ENCODE measurements at regions not wholly inside any gene's neighbourhood (a gene's known extent, or its start where the extent isn't known, plus 50 kb on each side); places are given as distances from the start of the nearest gene placed in this dataset.
"Not testable (repeated sequence)": the region's sequence is repeated elsewhere in the genome, so short reads cannot be mapped to it uniquely, and the experiment has no call there.

DNA sequence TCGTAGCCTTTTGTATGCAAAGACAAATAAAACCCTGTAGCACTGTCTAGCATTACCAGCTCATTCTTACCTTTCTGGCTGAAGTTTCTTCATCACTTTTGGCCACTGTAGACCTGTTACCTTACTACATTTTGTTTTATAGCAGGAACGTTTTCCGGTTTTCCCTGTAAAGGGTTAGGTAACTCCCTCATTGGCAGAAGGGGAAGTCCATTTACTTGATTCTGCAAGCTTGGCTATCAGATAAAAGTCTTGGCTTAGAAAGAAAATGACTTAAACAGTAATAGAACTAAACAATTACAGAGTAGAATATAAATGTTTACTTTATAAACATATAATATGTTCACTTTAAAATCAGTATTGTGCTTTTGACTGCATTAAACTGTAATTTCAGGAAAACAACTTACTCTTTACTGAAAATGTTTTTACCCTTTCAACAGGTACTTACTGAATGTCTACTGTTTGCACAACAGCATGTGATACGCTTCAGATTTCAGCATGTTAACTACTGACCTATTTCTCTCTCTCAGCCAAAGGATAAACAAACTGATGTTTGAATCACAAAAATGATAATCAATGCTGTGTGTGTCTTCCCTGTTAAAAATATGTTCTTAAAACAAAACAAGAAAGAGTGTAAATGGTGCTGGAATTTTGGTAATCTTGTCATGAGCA, 67.1 kb downstream of the OTUD1 start:
- Histone ChIP-seq H3F3A (ENCODE audit: low read depth) (no peaks in the 10 kb centered on the region), H3K9me3 (ENCODE audit: insufficient read depth, low read depth, low read length) (no peaks in the 10 kb centered on the region), H3K27me3 (ENCODE audit: insufficient read depth, low read length, poor library complexity, severe bottlenecking) (no peaks in the 10 kb centered on the region), H3K9ac (ENCODE audit: low read depth, low read length, poor library complexity, severe bottlenecking) (no peak overlapping the region), H3K36me3 (ENCODE audit: insufficient read depth, low read length) (no peaks in the 10 kb centered on the region), H3K4me2 (ENCODE audit: low read depth, low read length, poor library complexity, severe bottlenecking) (no peak overlapping the region), H3K4me3 (ENCODE audit: low read length, poor library complexity, severe bottlenecking) (no peak overlapping the region), H3K4me1 (ENCODE audit: insufficient read depth, low read length, poor library complexity, severe bottlenecking) (no peaks in the 10 kb centered on the region), H3K79me2 (ENCODE audit: insufficient read depth, low read length) (no peaks in the 10 kb centered on the region), H3K9me2 (replicated peaks; ENCODE audit: low read depth, low read length) (no peaks in the 10 kb centered on the region), H2AFZ (ENCODE audit: low read length) (no peak overlapping the region), H4K20me1 (ENCODE audit: insufficient read depth, low read length, poor library complexity, severe bottlenecking) (no peaks in the 10 kb centered on the region)
- TF ChIP-seq, protein P1, sequence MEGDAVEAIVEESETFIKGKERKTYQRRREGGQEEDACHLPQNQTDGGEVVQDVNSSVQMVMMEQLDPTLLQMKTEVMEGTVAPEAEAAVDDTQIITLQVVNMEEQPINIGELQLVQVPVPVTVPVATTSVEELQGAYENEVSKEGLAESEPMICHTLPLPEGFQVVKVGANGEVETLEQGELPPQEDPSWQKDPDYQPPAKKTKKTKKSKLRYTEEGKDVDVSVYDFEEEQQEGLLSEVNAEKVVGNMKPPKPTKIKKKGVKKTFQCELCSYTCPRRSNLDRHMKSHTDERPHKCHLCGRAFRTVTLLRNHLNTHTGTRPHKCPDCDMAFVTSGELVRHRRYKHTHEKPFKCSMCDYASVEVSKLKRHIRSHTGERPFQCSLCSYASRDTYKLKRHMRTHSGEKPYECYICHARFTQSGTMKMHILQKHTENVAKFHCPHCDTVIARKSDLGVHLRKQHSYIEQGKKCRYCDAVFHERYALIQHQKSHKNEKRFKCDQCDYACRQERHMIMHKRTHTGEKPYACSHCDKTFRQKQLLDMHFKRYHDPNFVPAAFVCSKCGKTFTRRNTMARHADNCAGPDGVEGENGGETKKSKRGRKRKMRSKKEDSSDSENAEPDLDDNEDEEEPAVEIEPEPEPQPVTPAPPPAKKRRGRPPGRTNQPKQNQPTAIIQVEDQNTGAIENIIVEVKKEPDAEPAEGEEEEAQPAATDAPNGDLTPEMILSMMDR (conservative IDR thresholded peaks at IDR 0.05; ENCODE audit: low read length) = no peak
- TF ChIP-seq EZH2phosphoT487 (IDR thresholded peaks at IDR 0.05; ENCODE audit: borderline replicate concordance) = no peak

DNA sequence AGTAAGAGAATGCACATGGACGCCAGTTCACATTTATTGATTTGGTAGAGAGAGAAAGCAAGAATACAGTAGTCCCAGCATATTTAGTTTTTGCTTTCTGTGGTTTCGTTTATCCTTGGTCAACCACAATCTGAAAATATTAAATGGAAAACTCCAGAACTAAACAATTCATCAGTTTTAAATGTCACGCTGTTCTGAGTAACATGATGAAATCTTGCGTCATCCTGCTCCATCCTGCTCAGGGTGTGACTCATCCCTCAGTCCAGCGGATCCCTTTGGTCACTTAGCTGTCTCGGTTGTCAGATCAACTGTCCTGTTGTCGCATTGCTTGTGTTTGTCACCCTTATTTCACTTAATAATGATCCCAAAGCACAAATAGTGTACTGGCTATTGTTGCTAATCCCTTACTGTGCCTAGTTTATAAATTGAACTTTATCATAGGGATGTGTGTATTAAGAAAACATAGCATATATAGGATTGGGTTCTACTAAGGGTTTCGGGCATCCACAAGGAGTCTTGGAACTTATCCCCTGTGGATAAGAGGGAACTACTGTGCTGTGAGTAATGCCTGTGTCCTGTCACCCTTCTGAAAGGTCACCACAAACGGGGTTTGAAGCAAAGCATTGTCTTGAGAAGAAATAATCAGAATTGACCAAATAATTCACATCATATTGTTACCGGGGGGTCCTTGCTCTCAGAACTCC, 73.6 kb downstream of the OTUD1 start:
- no peaks in the 10 kb centered on the region for H3K9me2 ChIP-seq (replicated peaks; ENCODE audit: low read depth, low read length)
- no peaks in the 10 kb centered on the region for H3F3A ChIP-seq (ENCODE audit: low read depth)
- no peak overlapping the region for H2AFZ ChIP-seq (ENCODE audit: low read length)
- no peak overlapping the region for H3K9ac ChIP-seq (ENCODE audit: low read depth, low read length, poor library complexity, severe bottlenecking)
- no peak overlapping the region for H3K4me3 ChIP-seq (ENCODE audit: low read length, poor library complexity, severe bottlenecking)
- H3K27me3 ChIP-seq (ENCODE audit: insufficient read depth, low read length, poor library complexity, severe bottlenecking) = no peaks in the 10 kb centered on the region
- no peaks in the 10 kb centered on the region for H3K36me3 ChIP-seq (ENCODE audit: insufficient read depth, low read length)
- no peaks in the 10 kb centered on the region for H3K4me1 ChIP-seq (ENCODE audit: insufficient read depth, low read length, poor library complexity, severe bottlenecking)
- TF ChIP-seq, protein P1 (conservative IDR thresholded peaks at IDR 0.05; ENCODE audit: low read length) = no peak
- no peak for TF ChIP-seq EZH2phosphoT487 (IDR thresholded peaks at IDR 0.05; ENCODE audit: borderline replicate concordance)
- H3K79me2 ChIP-seq (ENCODE audit: insufficient read depth, low read length) = no peaks in the 10 kb centered on the region
- no peaks in the 10 kb centered on the region for H4K20me1 ChIP-seq (ENCODE audit: insufficient read depth, low read length, poor library complexity, severe bottlenecking)
- H3K4me2 ChIP-seq (ENCODE audit: low read depth, low read length, poor library complexity, severe bottlenecking) = no peak overlapping the region
- no peaks in the 10 kb centered on the region for H3K9me3 ChIP-seq (ENCODE audit: insufficient read depth, low read depth, low read length)

DNA sequence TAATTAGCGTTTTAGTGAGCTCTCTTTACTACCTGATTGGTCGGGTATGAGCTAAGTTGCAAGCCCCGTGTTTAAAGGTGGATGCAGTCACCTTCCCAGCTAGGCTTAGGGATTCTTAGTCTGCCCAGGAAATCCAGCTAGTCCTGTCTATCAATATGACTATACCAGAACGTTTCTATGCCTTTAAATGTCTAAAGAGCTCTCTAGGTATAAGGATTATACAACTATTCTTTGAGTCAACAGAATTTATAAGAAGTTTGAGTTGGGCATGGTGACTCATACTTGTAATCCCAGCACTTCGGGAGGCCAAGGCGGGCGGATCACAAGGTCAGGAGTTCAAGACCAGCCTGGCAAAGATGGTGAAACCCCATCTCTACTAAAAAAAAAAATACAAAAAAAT, 74.7 kb downstream of the OTUD1 start:
- not testable (repeated sequence) for H3K4me1 ChIP-seq (ENCODE audit: insufficient read depth, low read length, poor library complexity, severe bottlenecking)

DNA sequence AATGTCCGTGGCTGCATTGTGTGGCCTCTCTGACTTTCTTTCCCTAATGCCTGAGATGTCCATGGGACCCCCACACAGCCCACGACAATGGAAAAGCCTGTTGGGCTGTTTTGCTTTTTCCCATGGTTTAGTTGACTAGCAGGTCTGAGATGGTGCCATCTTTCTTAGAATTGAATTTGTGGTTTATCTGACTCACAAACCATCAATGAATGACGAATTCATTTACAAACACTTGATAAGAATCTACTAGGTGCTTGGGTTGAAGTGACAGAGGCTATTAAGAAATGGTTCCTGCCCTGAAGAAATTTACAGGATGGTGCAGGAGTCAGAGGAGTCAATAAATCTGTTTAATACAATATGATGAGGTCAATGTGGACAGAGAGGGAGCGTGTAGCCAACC, 75.4 kb downstream of the OTUD1 start:
- no peaks in the 10 kb centered on the region for H3K4me1 ChIP-seq (ENCODE audit: insufficient read depth, low read length, poor library complexity, severe bottlenecking)
- no peaks in the 10 kb centered on the region for H3K27me3 ChIP-seq (ENCODE audit: insufficient read depth, low read length, poor library complexity, severe bottlenecking)
- no peak overlapping the region for H3K4me2 ChIP-seq (ENCODE audit: low read depth, low read length, poor library complexity, severe bottlenecking)

More for the DNA sequence above, 74.7 kb downstream of the OTUD1 start:
- not testable (repeated sequence) for H3K27me3 ChIP-seq (ENCODE audit: insufficient read depth, low read length, poor library complexity, severe bottlenecking); H3K4me3 ChIP-seq (ENCODE audit: low read length, poor library complexity, severe bottlenecking); H3K36me3 ChIP-seq (ENCODE audit: insufficient read depth, low read length); H3K9ac ChIP-seq (ENCODE audit: low read depth, low read length, poor library complexity, severe bottlenecking); H3K9me2 ChIP-seq (replicated peaks; ENCODE audit: low read depth, low read length); H3K9me3 ChIP-seq (ENCODE audit: insufficient read depth, low read depth, low read length); H4K20me1 ChIP-seq (ENCODE audit: insufficient read depth, low read length, poor library complexity, severe bottlenecking); H3F3A ChIP-seq (ENCODE audit: low read depth); H2AFZ ChIP-seq (ENCODE audit: low read length); H3K79me2 ChIP-seq (ENCODE audit: insufficient read depth, low read length); H3K4me2 ChIP-seq (ENCODE audit: low read depth, low read length, poor library complexity, severe bottlenecking)

More for the DNA sequence above, 75.4 kb downstream of the OTUD1 start:
- TF ChIP-seq EZH2phosphoT487 (IDR thresholded peaks at IDR 0.05; ENCODE audit: borderline replicate concordance) = no peak
- TF ChIP-seq, protein P1 (conservative IDR thresholded peaks at IDR 0.05; ENCODE audit: low read length) = no peak
- H3K4me3 ChIP-seq (ENCODE audit: low read length, poor library complexity, severe bottlenecking) = no peak overlapping the region
- H3K36me3 ChIP-seq (ENCODE audit: insufficient read depth, low read length) = no peaks in the 10 kb centered on the region
- no peak overlapping the region for H2AFZ ChIP-seq (ENCODE audit: low read length)
- H3K9me3 ChIP-seq (ENCODE audit: insufficient read depth, low read depth, low read length) = no peaks in the 10 kb centered on the region
- H3K79me2 ChIP-seq (ENCODE audit: insufficient read depth, low read length) = no peaks in the 10 kb centered on the region
- H3K9ac ChIP-seq (ENCODE audit: low read depth, low read length, poor library complexity, severe bottlenecking) = no peak overlapping the region
- no peaks in the 10 kb centered on the region for H3F3A ChIP-seq (ENCODE audit: low read depth)
- H4K20me1 ChIP-seq (ENCODE audit: insufficient read depth, low read length, poor library complexity, severe bottlenecking) = no peaks in the 10 kb centered on the region
- H3K9me2 ChIP-seq (replicated peaks; ENCODE audit: low read depth, low read length) = no peaks in the 10 kb centered on the region
